Hepatocyte (in vitro differentiated cells): ENCODE measurements at regions not wholly inside any gene's neighbourhood (a gene's known extent, or its start where the extent isn't known, plus 50 kb on each side); places are given as distances from the start of the nearest gene placed in this dataset.

Source experiments
- DNase-seq: peaks from one replicate; pipeline ENCODE4 v3.0.0-alpha.2; 2016; ENCODE audit warnings: low spot score
- H2AFZ ChIP-seq: fragments of 200-600 bp; sonication (generic); 2 replicates; pipeline ENCODE4 v1.6.0; 2016; ENCODE audit warnings: antibody characterized with exemption, mild to moderate bottlenecking
- H3K27ac ChIP-seq: fragments of 200-600 bp; sonication (generic); 2 replicates; pipeline ENCODE4 v1.5.1; 2016; ENCODE audit warnings: mild to moderate bottlenecking
- H3K27me3 ChIP-seq: fragments of 200-600 bp; sonication (generic); 2 replicates; pipeline ENCODE4 v1.6.1; 2016
- H3K36me3 ChIP-seq: fragments of 200-600 bp; sonication (generic); replicated peaks from 2 replicates; pipeline ENCODE4 v1.5.1; 2016; ENCODE audit warnings: low read depth; ENCODE audit not compliant: insufficient read depth
- H3K4me1 ChIP-seq: fragments of 200-600 bp; sonication (generic); 2 replicates; pipeline ENCODE4 v1.5.1; 2016; ENCODE audit warnings: mild to moderate bottlenecking, moderate library complexity; ENCODE audit not compliant: insufficient read depth
- H3K4me2 ChIP-seq: fragments of 200-600 bp; sonication (generic); 2 replicates; pipeline ENCODE4 v1.6.0; 2016
- H3K4me3 ChIP-seq: fragments of 200-600 bp; sonication (generic); 2 replicates; pipeline ENCODE4 v1.5.1; 2016; ENCODE audit warnings: mild to moderate bottlenecking
- H3K79me2 ChIP-seq: fragments of 200-600 bp; sonication (generic); 2 replicates; pipeline ENCODE4 v1.6.0; 2017; ENCODE audit warnings: mild to moderate bottlenecking
- H3K9me2 ChIP-seq: fragments of 200-600 bp; sonication (generic); replicated peaks from 2 replicates; pipeline ENCODE4 v1.6.0; 2017; ENCODE audit warnings: mild to moderate bottlenecking; ENCODE audit not compliant: insufficient read depth
- H3K9me3 ChIP-seq: fragments of 200-600 bp; sonication (generic); 2 replicates; pipeline ENCODE4 v1.5.1; 2016; ENCODE audit warnings: low read depth, mild to moderate bottlenecking
- H4K20me1 ChIP-seq: fragments of 200-600 bp; sonication (generic); 2 replicates; pipeline ENCODE4 v1.6.0; 2016; ENCODE audit warnings: mild to moderate bottlenecking; ENCODE audit not compliant: insufficient read depth, poor library complexity, severe bottlenecking
- CTCF ChIP-seq: fragments of 200-600 bp; sonication (generic); IDR thresholded peaks from 2 replicates; pipeline ENCODE4 v1.5.1; 2016; ENCODE audit warnings: antibody characterized with exemption, mild to moderate bottlenecking; ENCODE audit not compliant: poor library complexity
- EZH2 ChIP-seq: fragments of 200-600 bp; sonication (generic); IDR thresholded peaks from 2 replicates; pipeline ENCODE4 v1.6.1; 2016; ENCODE audit warnings: antibody characterized with exemption, mild to moderate bottlenecking, borderline replicate concordance
- EZH2phosphoT487 ChIP-seq: fragments of 200-600 bp; sonication (generic); IDR thresholded peaks from one replicate; pipeline ENCODE4 v1.6.1; 2018; ENCODE audit warnings: antibody characterized with exemption, mild to moderate bottlenecking, low read depth, moderate library complexity; ENCODE audit not compliant: unreplicated experiment, severe bottlenecking
- WGBS: methylation state at CpG from one replicate; pipeline ENCODE4 v1.1.6; 2016; ENCODE audit warnings: low lambda C conversion rate; ENCODE audit errors: missing lambda C conversion rate; 5-methylcytosine and 5-hydroxymethylcytosine counted together

GRCh38 chr7:81577642-81578340 lies 192.1 kb downstream of the HGF start:
- H3K27ac ChIP-seq: no peak overlapping the region
- TF ChIP-seq CTCF (no peak), EZH2phosphoT487 (no peak), EZH2 (no peak)
- no peak for DNase-seq
- no peak overlapping the region for H3K4me3 ChIP-seq
- WGBS: 93% methylated on average over 2 of the region's 2 CpGs
- no peak overlapping the region for H3K4me2 ChIP-seq
- H3K79me2 ChIP-seq: no peaks in the 10 kb centered on the region
- H3K27me3 ChIP-seq: no peaks in the 10 kb centered on the region
- no peaks in the 10 kb centered on the region for H3K9me3 ChIP-seq
- no peaks in the 10 kb centered on the region for H3K9me2 ChIP-seq
- H2AFZ ChIP-seq: no peak overlapping the region
- no peaks in the 10 kb centered on the region for H4K20me1 ChIP-seq
- H3K36me3 ChIP-seq: no peaks in the 10 kb centered on the region
- no peaks in the 10 kb centered on the region for H3K4me1 ChIP-seq

DNA sequence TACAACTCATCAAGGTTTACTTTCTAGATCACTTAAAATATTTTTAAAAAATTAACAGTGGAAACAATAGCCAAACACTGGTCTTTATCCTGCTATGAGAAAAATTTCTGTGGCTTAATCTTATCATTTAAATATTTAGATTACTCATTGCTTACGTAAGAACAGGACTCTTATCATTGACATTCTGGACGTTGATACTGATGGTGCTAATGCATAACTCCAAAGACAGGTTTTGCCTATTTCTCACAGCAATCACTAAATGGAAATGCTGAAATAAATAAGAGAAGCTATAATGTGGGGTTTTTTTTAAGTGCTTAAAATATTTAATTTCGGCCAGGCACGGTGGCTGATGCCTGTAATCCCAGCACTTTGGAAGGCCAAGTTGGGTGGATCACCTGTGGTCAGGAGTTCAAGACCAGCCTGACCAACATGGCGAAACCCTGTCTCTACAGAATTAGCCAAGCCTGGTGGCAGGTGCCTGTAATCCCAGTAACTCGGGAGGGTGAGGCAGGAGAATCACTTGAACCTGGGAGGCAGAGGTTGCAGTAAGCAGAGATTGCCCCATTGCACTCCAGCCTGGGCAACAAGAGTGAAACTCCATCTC lies 195.0 kb downstream of the HGF start:
- no peak for DNase-seq
- WGBS: 69% methylated on average over 6 of the region's 6 CpGs
- TF ChIP-seq EZH2: no peak
- no peak for TF ChIP-seq CTCF
- TF ChIP-seq EZH2phosphoT487: no peak
- Histone ChIP-seq H3K4me2 (no peak overlapping the region), H3K4me3 (no peak overlapping the region), H3K36me3 (no peaks in the 10 kb centered on the region), H3K27ac (no peak overlapping the region), H3K9me3 (no peaks in the 10 kb centered on the region), H3K79me2 (no peaks in the 10 kb centered on the region), H3K9me2 (no peaks in the 10 kb centered on the region), H4K20me1 (no peaks in the 10 kb centered on the region), H3K4me1 (no peaks in the 10 kb centered on the region), H2AFZ (no peak overlapping the region), H3K27me3 (no peaks in the 10 kb centered on the region)

DNA sequence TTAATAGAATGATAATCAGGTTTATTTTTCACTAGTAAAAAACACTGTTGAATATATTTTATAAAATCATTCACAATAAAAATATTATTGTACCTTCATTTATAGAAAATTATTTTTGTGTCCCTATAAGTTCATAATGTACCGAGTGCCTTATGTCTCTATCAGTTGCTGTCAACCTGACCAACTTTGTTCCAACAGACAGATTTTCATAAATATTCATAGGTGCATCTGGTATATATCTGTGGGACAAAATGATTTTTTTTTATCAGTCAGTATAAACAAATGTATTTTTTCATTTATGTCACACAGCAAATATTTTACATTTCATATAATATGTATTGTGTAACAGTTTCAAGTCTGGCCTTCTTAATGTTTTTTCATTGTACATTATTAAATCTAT lies 195.9 kb downstream of the HGF start:
- Histone ChIP-seq H3K9me2 (no peaks in the 10 kb centered on the region), H3K9me3 (no peaks in the 10 kb centered on the region), H3K27me3 (no peaks in the 10 kb centered on the region), H4K20me1 (no peaks in the 10 kb centered on the region), H3K27ac (no peak overlapping the region), H3K4me2 (no peak overlapping the region), H2AFZ (no peak overlapping the region), H3K36me3 (no peaks in the 10 kb centered on the region), H3K4me3 (no peak overlapping the region), H3K4me1 (no peaks in the 10 kb centered on the region), H3K79me2 (no peaks in the 10 kb centered on the region)
- no peak for DNase-seq
- 92% methylated on average over 1 of the region's 1 CpG for WGBS
- TF ChIP-seq EZH2phosphoT487 (no peak), EZH2 (no peak), CTCF (no peak)
